ENCODE measurements at regions not wholly inside any gene's neighbourhood (a gene's known extent, or its start where the extent isn't known, plus 50 kb on each side); places are given as distances from the start of the nearest gene placed in this dataset.

GRCh38 chr15:81914734-81915256, 131.0 kb downstream of the MEX3B start:
- H3K36me3 ChIP-seq (ENCODE audit: insufficient read depth), result peaks cover 9% of the 10 kb centered on the region; the same call in 1 of the 2 replicates
- no peak for TF ChIP-seq JUNB (IDR thresholded peaks at IDR 0.05; ENCODE audit: unreplicated experiment)
- TF ChIP-seq NANOG (IDR thresholded peaks at IDR 0.05; ENCODE audit: borderline replicate concordance), result no peak
- no peak for TF ChIP-seq ZNF462 (CRISPR knock-in tag; IDR thresholded peaks at IDR 0.05)
- TF ChIP-seq EZH2 (IDR thresholded peaks at IDR 0.05; ENCODE audit: low read depth, unreplicated experiment), result no peak
- TF ChIP-seq EZH2phosphoT487 (IDR thresholded peaks at IDR 0.05; ENCODE audit: unreplicated experiment), result no peak
- TF ChIP-seq REST (IDR thresholded peaks at IDR 0.05; ENCODE audit: unreplicated experiment), result no peak
- H3K27me3 ChIP-seq (ENCODE audit: insufficient read depth), result no peaks in the 10 kb centered on the region
- H3K79me2 ChIP-seq (replicated peaks; ENCODE audit: insufficient read depth), result no peaks in the 10 kb centered on the region
- no peak overlapping the region for H3K4me3 Mint-ChIP-seq
- H3K4me1 ChIP-seq (ENCODE audit: insufficient read depth), result peaks cover 7% of the 10 kb centered on the region
- H3K36me3 Mint-ChIP-seq (ENCODE audit: low read depth), result peaks cover 28% of the 10 kb centered on the region
- no peak overlapping the region for H3K27ac ChIP-seq (ENCODE audit: low read depth)
- peaks cover 33% of the 10 kb centered on the region for H3K9me3 Mint-ChIP-seq
- peaks cover 6% of the 10 kb centered on the region; the same call in 2 of the 3 replicates for H3K4me1 Mint-ChIP-seq
- ATAC-seq (no peak), DNase-seq (ENCODE audit: low spot score) (no peak)
- H3F3A ChIP-seq (replicated peaks; ENCODE audit: low read depth), result no peaks in the 10 kb centered on the region
- peaks cover 6% of the 10 kb centered on the region for H3K27me3 Mint-ChIP-seq (ENCODE audit: insufficient read depth, low read depth, poor library complexity)
- H3K9me2 ChIP-seq (ENCODE audit: insufficient read depth), result no peaks in the 10 kb centered on the region; the same call in 1 of the 2 replicates
- no peaks in the 10 kb centered on the region for H4K20me1 ChIP-seq (replicated peaks; ENCODE audit: insufficient read depth)
- H2AFZ ChIP-seq, result no peak overlapping the region
- no peak overlapping the region for H3K4me3 ChIP-seq
- H3K27ac Mint-ChIP-seq, result no peak overlapping the region
- no peak overlapping the region for H3K4me2 ChIP-seq

Data from GM23338 (cell line).